HPDE6-E6E7 (cell line): ENCODE measurements at regions not wholly inside any gene's neighbourhood (a gene's known extent, or its start where the extent isn't known, plus 50 kb on each side); places are given as distances from the start of the nearest gene placed in this dataset.

Experiments used
- DNase-seq: peaks from one replicate; pipeline ENCODE4 v3.0.0; 2011; ENCODE audit warnings: missing footprints; ENCODE audit errors: extremely low spot score

DNA sequence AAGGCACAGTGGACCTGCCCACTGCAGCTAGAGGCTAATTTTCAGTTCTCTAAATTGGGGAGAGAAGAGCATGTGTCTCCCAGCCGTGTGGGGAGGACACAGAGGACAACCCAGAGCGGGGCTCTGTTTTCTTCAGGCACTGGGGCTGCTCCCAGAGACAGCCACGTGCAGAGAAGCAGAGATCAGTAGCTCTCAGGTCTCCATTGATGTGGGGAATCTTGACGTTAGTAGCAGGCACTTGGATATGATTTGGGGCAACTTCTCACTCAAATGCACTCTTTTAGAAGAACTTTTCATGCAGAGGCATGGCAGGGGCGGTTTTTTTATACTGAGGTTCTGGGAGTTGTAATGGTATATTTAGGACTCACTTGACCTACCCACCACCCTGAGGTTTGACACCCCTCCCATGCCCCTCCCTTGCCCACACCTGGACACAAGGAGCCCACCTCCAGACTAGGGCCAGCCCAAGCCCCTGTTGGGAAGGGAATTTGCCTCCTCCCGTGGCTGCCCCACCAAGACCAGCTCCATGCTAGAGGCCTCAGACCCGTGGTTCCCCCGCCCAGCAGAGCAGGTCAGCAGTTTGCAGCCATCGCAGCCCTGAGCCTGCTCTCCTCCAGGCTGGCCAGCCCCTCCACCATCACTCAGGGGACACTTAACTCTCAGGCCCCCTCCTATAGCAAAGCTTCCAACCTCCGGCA, 94.2 kb upstream of the RTL6 start:
- no peak for DNase-seq

DNA sequence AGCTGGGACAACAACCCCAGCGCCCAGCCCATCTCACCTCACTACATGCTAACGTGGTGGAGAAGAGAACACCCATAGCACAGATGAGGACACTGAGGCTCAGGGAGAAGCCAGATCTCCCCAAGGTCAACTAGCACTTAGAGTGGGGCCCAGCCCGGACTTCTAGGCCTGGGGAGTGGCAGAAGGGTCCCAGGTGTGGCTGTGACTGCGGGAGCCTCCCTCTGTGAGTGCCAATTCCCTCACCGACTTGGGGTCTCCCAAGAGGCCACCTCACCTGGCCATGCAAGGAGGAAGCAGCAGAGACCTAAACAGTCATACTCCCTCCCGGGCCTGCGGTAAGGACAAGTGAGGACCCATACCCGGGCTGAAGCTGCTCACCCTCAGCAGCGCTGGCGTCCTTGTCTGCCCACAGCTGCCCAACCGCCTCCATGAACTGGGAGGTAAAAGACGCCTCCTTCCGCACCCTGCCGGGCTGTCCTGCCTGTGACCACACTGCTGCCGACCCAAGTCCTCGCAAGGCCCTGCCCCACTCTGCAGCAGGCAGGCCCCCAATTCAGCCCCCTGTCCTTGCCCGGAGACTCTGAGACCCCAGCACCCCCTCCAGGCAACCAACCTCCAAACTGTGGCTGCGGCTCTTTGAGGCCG, 93.2 kb upstream of the RTL6 start:
- no peak for DNase-seq

DNA sequence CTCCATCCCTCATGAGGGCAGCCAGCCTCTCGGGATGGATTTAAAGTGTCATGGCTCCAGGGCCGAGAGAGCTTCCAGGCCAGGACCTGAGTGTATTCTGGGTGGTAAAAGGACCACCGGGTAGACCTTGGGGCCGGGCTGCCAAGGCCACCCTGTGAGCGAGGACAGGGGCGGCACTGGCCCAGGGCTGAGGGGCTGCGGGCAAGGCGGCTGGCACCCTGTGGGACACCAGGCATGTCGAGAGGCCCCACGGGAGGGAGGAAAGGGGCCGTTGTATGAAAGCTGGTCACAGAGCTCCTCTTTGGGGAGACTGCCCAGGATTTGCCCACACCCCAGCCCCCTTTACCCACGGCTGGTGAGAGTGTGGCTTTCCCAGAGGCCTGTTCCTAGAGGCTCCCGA, 92.3 kb upstream of the RTL6 start:
- DNase-seq, result no peak

DNA sequence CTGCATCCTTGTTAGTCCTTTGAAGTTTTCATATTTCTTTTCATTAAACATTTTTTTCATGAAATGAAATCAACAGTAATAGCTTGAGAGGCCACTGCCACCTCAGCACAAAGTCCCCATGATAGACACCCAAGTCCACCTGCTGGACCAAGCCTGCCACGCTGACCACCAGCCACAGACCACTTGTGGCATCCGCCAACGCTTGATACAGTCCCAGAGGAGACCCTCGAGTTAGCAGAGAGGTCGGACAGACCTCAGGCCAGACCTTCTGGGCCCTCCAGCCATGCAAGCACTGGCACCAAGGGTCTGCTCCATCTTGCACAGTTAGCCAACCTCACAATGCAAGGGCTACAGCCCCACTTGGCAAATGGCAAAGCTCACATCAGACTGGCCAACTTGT, 91.8 kb upstream of the RTL6 start:
- no peak for DNase-seq

DNA sequence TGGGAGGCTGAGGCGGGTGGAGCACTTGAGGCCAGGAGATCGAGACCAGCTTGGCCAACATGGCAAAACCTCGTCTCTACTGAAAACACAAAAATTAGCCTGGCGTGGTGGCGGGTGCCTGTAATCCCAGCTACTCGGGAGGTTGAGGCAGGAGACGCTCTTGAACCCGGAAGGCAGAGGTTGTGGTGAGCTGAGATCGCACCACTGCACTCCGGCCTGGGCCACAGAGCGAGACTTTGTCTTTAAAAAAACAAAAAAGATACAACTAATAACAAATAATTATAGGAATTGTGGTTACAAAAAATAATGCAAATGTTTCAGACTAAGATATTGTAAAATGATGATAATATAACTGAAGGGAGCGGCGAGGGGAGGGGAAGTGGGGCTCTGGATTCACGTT, 90.3 kb upstream of the RTL6 start:
- DNase-seq, result no peak

DNA sequence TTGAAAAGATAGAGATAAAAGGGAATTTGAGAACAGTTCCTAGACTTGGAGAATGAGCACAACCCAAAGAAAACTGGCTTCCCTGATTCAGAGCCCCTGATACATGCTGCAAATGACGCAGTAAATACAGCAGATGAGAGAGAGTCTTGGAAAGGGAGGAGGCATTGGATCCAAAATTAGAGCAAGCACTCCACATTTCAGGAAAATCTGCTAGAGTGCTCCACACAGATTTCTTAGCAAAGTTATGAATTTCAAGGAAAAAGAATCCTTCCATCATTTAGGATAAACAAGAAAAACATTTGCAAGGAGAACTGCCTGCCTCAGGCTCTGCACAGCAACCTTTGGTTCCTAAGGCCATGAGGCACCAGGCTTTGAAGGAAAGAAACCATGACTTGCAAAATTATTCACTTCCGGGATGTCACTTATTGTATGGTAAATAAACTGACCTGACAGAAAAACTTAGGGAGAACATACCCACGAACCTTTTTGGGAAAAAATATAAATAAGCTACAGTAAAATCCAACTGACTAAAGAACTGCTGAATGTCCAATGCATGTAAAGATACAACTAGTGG, 89.8 kb upstream of the RTL6 start:
- no peak for DNase-seq

DNA sequence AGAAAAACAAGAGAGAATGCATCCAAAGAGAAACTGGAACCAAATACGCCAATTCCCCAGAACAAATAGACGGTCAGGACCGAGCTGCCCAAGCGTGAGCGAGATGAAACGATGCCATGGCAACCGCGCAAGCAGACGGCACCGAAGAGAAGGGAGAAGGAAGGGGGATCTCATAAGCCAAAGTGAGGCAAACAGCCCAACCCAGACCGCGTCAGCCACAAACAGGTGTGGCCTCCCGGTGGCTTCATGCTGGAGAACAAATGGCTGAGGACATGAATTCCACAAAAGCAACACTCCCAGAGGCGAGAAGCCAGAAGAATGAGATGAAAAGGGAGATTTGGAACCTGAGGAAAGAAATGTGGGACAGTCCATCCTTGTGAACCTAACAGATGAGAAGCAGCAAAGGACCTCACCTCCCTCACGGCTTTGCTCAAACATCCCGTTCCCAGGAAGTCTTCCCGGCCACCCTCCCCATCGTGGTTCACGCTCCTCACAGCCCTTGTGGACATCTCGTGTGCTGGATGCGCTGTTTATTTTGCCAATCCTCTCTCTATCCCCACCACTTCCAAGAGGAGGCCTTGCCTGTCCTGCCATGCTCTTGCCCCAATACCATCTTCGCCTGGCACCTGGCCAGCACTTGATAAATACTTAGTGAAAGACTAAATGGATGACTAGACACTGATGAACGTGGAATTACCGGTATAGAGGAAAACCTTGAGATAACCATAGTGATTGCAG, 89.1 kb upstream of the RTL6 start:
- no peak for DNase-seq

DNA sequence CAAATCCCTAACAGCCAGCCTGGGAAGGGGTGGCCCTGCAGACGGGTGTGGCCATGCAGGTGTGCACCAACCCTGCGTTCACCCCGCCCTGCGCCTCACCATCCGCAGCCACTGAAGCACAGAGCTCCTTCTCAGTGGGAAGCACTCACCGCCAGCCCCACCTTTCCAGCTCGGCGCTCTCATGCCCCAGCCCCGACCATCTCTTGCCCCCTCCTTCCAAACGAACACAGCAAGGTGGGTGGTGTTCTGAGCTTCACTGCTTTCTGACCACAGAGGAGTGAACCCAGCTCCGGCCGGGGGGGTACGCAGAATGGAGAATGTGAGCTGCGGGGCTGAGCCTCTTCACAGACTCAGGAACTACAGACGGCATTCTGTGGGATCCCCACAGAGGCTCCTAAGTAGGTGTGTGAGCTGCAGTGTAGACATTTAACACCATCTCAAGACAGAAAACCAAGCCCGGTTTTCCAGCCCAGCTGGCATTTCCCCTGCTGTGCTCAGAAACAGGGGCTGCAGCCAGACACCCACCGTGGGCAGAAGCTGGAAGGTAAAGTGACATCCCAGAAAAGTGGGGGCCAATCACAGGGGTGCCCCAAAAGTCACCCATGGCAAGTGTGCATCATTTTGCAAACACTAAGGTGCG, 88.4 kb upstream of the RTL6 start:
- no peak for DNase-seq

DNA sequence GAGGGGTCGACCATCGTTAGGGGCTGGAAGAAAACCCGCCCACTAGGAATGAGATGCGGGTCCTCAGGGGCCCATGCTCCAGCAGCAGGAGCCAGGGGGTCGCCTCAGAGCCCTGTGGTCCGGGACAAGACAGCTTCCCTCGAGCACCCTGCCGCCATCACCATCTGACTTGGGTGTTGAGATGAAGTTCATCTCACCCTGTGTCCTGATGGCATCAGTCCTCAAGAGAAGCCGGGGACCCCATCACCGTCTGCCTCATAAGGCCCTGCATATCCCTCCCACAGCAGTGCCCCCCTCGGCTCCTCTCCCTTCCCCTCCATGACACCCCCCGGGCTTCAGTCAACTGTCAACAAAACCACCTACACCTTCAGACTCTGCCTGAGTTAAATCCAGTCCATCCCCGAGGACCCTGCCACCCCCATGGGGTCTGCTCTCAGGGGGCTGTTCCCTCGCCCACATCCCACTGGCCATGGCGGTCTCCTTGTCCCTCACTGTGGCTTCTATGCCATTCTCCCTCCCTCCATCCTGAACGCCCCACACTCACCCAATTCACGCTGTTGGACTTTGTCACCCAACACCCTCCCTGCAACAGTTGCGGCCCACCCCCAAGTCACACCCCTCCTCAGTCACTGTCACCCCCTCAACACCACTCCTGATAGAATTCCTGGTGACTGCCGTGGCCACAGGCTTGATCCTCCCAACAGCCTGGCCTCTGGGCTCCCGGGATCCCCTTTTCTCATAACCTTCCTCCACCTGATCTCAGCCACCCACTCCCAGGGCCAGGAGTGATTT, 87.7 kb upstream of the RTL6 start:
- no peak for DNase-seq

DNA sequence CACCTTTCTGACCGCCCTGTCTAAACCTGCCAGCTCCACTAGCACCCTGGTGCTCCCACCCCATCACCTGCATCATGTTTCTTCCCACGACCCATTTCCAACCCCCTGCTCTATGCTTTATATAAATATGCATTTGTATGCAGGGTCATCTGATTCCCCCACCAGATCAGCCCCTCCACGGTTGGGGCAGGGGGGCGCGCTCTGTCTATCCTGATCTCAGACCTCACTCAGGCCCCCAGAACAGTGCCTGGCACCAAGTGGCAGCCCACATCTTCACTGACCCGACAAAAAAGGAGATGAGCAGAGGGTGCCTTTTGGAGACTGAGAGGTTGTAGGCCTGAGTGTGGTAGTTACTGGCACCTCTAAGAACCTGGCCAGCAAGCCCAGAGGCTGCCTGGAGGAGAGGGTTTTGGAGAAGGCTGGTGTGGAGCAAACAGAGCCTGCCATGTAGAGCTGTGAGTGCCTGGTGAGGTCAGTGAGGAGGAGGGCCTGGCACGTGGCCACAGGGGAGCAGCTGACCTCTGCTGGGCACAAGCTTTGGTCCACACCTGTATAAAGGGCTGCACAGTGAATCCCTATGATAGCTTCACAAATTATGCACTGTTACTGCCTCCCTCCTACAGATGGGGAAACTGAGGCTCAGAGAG, 86.3 kb upstream of the RTL6 start:
- no peak for DNase-seq

DNA sequence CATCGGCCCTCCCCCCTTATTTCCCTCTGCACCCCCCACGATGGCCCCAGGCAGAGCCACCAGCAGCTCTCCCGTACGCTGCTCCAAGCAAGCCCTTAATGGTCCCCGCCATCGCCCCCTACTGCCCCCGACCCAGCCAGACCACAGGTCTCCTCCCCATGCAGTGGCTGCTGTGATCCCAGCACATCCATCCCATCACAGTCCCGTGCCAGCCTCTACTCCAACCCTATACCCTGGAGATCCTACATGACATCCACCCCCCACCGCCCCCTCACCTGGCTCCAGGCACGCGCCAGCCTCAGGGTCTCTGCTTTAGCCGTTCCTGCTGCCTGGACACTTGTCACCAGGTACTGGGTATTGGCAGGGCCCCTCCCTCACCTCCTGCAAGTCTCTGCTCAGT, 85.8 kb upstream of the RTL6 start:
- no peak for DNase-seq

DNA sequence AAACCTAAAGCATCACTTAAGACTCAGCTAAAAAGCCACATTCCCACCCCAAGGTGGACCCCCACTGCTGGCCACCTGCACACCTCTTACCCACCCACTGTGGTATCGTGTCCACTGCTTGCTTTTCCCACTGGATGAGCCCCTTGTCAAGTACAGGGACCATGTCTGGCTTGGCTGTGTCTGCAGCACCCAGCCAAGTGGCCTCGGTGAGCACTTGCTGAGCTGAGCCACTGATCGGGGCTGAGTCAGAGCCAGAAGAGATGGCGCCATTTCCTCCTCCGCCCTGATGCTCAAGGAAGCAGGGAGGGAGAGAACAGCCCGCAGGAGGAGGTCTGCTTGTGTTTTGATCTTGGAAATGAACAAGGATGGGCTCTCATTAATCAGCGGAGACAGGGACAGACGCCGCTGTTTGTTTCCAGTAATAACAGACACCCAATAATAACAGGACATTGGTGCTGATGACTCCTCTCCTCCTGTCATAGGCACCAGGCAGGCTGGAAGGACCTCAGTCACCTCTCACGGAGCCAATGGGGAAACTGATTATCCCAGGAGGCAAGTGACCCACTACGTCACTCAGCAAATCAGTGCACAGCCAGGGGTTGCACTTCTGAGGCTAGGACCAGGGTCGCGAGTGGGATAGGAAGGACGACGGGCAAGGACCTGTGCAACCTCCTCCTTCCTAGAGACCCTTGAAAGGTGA, 85.2 kb upstream of the RTL6 start:
- DNase-seq, result peak; percentile 8

DNA sequence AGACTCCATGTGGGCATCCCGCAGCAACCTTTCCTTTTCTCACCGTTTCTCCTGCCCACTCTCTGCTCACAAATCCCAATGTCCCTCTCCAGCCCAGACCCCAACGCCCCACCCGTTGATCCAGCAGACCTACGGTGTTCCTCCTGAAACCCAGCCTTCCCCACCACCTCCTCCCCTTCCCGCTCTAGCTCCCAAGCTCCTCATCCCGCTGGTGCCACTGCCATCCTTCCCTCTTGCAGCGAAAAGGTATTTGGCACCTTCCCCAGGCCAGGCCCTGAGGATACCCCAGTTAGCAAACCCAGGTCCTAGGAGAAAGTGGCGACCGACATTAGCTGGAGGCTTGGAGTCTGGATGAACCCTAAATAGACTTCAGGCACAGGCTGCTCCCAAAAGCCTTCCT, 84.0 kb upstream of the RTL6 start:
- DNase-seq, result no peak

DNA sequence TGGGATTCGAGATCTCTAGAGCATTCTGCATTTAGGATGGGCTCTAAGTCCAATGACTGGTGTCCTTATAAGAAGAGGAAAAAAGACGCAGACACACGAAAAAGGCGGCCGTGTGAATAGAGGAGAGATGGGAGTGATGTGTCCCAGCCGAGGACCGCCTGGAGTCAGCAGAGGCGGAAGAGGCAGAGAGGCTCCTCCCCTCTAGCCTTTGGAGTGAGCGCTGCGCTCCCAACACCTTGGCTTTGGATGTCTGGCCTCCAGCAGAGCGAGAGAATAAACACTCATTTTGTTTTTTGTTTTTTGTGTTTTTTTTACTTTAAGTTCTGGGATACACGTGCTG, 83.0 kb upstream of the RTL6 start:
- no peak for DNase-seq

DNA sequence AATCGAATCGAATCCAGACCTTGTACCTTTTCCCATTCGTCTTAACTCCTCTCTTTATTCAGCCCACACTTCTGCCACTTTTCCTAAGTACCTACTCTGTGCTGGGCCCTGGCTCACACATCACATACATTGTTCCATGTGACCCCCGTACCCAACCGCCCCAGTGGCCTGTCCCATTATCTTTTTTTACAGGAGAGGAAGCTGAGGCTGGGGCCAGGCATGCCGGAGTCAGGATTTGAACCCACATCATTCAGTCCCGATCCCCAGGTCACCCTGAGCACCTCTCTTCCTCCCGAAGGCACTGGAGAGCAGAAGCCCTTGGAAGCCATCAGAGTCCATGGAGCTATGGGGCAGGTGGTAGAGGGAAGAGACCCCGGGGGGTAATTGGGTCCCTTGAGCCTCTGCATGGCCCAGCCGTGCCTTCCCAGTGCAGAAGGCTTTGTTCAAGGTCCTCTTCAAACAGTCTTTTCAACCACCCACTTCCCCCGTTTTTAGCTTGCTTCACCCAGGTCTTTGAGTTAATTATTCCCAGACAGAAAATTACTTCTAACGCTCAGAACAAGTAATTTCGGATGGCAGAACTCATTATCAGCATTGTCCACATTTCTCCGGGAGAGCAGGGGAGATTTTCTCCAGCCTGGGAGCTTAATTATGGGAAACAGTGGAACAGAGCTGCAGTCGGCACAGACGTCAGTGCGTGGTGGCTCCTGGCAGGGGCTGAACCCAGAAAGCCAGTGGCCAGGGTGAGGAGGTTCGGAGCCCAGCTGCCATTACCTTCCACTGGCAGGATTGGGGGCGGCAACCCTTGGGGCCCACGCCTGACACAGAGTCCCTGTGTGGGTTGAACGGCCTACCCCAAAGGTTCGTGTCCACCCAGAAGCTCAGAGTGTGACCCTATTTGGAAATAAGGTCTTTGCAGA, 82.4 kb upstream of the RTL6 start:
- no peak for DNase-seq

DNA sequence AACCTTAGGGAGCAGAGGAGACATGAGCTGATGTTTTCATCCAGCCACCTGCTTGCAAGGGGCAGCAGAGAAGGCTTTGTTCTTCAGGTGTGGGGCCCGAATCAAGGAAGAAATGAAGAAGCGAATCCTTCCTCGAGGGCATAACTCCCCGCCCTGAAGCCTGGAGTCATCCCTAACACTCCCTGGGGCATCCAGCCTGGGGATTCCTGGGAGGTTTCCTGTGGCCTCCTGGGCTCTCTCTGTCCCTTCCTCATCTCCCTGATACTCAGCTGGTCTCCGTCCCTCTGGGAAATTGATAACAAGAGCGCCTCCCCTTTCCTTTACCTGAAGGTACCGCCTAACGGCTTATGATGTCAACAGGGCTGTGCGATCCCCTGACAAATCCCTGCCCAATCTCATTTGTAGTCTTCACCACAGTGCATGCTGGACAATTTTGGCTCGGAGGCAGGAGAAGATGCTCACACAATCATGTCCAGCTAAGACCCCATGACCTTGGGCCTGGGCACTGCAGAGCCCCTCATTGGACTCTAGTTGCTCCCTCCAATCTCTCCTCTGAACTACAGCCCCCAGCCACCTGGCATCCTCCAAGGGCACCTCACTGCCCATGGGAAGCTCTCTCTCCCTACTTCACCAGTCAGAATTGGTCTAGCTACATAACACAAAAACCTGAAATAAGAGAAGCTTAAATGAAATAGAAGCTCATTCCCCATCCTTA, 80.6 kb upstream of the RTL6 start:
- no peak for DNase-seq

DNA sequence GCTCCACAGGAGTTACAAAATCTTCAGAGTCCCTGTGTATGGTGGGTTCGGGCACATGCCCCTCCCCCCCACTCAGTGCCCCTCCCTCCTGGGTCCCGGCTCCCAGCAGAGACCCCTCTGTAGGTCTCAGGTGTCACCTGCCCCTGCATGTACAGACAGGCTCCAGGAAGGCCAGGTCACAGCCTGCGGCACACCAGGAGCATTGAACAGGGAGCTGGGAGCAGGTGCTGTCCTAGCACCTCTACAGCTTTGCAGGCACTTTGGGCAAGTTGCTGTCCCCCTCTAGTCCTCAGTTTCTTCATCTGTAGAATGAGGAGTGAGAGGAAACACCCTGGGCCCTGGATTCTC, 80.1 kb upstream of the RTL6 start:
- no peak for DNase-seq

DNA sequence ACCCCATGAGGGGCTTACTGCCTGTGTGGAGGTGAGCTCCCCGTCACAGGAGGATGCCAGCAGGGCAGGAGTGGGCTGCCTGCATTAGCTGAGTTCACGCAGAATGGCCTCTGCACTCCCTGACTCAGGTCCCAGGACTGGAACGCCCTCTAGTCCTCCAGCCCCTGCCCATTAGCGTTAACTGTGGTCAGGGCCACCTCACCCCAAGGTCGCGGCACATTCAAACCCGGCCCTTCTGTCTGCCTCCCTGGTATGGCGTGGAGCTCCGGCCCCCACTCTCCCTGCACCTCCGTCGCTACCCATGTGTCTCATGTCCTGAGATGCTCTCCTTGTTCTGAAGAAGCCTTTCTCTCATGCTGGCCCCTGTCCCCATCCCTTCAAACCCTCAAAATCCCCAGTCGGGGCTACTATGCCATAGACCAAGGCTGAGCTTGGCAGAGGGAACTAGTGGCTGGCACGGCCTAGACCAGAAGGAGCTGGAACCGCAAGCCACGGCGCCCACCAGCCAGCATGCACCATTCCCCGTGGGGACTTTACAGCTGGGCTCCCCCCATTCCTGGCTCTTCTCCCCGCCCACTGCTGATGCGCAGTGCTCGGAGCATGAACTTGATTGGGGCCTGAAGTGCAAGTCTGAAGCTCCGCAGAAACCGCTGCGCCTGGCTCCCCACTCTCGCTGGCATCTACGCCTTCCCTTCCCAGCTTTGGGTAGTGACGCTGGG, 79.5 kb upstream of the RTL6 start:
- DNase-seq, result no peak
